ENCODE measurements at regions not wholly inside any gene's neighbourhood (a gene's known extent, or its start where the extent isn't known, plus 50 kb on each side); places are given as distances from the start of the nearest gene placed in this dataset.
"Not testable (repeated sequence)": the region's sequence is repeated elsewhere in the genome, so short reads cannot be mapped to it uniquely, and the experiment has no call there.

DNA sequence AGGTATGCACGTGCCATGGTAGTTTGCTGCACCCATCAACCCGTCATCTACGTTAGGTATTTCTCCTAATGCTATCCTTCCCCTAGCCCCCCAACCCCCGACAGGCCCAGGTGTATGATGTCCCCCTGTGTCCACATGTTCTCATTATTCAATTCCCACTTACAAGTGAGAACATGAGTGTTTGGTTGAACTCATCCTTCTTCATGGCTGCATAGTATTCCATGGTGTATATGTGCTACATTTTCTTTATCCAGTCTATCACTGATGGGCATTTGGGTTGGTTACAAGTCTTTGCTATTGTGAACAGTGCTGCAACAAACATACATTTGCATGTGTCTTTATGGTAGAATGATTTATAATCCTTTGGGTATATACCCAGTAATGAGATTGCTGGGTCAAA lies 130.5 kb upstream of the SRSF6 start:
- POLR2A ChIA-PET, H3K4me1 Mint-ChIP-seq, ATAC-seq, H3K36me3 Mint-ChIP-seq, H3K4me3 Mint-ChIP-seq, H3K27ac Mint-ChIP-seq, DNase-seq: not testable (repeated sequence)
- Mint-ChIP-seq H3K9me3 (peaks cover 0 to 11% (median 8%) of the 10 kb centered on the region in 9 donors), H3K27me3 (peaks cover 0 to 45% (median 12%) of the 10 kb centered on the region in 5 donors)

DNA sequence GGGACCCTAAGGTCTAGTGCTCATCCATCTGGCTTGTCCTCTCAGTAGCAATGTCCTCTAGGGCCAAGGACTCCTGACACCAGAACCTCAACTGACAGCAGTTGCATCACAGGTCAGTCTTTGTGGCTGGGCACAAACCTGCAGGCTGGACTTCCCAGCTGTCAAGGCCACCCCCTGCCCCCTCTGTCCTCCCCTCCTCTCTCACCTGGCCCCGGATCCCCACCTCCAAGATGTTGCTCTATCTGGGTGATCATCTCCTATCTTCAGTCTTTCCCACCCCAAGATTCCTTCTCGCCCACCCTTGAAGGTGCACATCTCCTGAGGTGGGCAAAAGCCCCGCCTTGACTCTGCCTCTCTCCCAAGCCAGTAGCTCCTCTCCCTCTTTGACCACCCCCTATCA lies 131.8 kb upstream of the SRSF6 start:
- DNase-seq (no peak), ATAC-seq (no peak)
- POLR2A ChIA-PET: no interaction called here
- no peak overlapping the region for H3K27ac Mint-ChIP-seq
- H3K4me1 Mint-ChIP-seq: peaks cover 0 to 5% (median 0%) of the 10 kb centered on the region in 4 donors
- no peaks in the 10 kb centered on the region for H3K36me3 Mint-ChIP-seq
- no peak overlapping the region for H3K4me3 Mint-ChIP-seq
- H3K27me3 Mint-ChIP-seq: peaks cover 0 to 45% (median 12%) of the 10 kb centered on the region in 5 donors
- peaks cover 0 to 4% (median 0%) of the 10 kb centered on the region in 9 donors for H3K9me3 Mint-ChIP-seq

DNA sequence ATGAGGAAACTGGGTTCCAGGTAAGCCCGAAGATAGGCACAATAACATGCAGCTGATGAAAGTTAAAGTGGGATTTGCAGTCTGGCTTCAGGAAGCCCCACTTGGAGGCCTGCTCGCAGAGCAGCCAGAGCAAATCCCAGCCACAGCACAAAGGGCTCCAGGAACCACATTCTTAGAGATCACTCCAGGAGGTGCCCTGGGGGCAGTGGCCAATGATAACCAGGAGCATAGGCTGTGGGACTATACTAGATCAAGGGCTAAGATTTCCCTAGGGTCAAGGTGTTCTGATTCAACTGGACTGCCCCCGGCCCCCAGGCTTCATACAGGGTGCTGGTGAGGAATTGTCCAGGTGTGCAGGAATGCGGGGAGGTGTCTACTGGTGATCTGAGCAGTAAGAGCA lies 133.9 kb upstream of the PTPRT start:
- DNase-seq: no peak
- no peak overlapping the region for H3K27ac Mint-ChIP-seq
- H3K4me3 Mint-ChIP-seq: no peak overlapping the region
- POLR2A ChIA-PET: no interaction called here
- H3K27me3 Mint-ChIP-seq: peaks cover 0 to 39% (median 15%) of the 10 kb centered on the region in 5 donors
- peaks cover 0 to 3% (median 0%) of the 10 kb centered on the region in 9 donors for H3K9me3 Mint-ChIP-seq
- H3K4me1 Mint-ChIP-seq: peaks cover 0 to 5% (median 0%) of the 10 kb centered on the region in 4 donors
- no peaks in the 10 kb centered on the region for H3K36me3 Mint-ChIP-seq
- ATAC-seq: no peak

DNA sequence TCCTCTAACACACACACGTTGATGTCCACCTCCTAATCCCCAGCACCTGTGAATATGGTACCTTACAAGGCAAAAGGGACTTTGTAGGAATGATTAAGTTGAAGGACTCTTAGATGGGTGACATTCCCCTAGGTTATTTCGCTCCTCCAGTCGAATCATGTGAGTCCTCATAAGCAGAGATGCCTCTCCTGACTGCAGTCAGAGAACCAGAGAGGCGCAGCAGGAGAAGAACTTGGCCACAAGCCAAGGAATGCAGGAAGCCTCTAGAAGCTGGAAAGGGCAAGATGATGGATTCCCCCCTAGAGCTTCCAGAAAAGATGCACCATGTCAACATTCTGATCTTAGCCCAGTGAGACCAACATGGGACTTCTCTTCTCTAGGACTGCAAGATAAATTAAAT lies 133.1 kb upstream of the PTPRT start:
- Mint-ChIP-seq H3K4me3 (no peak overlapping the region), H3K4me1 (peaks cover 0 to 5% (median 0%) of the 10 kb centered on the region in 4 donors), H3K27me3 (peaks cover 0 to 45% (median 15%) of the 10 kb centered on the region in 5 donors), H3K36me3 (no peaks in the 10 kb centered on the region), H3K9me3 (peaks cover 0 to 3% (median 0%) of the 10 kb centered on the region in 9 donors), H3K27ac (no peak overlapping the region)
- POLR2A ChIA-PET: no interaction called here
- ATAC-seq: no peak
- no peak for DNase-seq

DNA sequence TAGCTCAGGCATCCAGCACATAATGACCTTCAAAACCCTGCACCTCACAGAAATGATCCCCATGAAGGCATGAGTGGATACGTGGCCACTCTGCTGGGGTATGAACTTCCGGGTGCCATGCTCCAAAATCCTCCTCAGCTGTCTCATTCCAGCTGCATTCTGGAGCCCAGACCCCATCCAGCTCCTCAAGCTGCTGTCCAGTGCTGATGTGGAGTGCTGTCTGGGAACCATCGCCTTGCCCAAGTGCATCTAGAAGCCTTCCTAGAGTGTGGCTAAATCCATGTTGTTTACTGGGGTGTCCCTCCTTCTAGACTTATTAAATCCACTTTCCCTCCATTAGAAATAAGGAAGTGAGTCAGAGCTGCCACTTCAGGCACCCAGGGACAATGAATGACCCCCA lies 130.8 kb upstream of the PTPRT start:
- no peak overlapping the region for H3K4me3 Mint-ChIP-seq
- no peaks in the 10 kb centered on the region for H3K9me3 Mint-ChIP-seq

DNA sequence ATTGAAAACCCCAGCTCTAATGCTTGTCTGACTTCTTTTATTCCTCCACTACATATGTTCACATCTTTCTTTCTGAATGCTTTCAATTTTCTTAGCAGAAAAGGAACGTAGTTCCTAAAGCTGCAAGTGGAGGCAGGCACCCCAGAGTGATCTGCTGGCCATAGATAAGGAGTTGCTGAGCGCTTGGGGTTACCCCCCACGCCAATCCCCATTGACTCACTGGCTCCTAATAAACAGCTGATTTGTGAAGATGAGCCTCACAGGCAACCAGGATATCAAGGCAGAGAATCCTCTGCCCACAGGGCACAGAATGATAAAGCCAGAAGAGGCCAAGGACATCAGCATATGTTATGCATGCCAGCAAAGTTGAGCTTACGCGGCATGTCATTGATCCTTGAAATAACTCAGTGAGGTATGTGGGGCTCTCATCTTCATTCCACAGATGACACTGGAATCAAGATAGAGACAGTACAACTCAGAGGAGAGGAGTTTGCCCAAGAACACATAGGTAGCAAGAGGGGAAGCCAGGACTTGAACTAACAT lies 129.1 kb upstream of the PTPRT start:
- no peaks in the 10 kb centered on the region for H3K36me3 Mint-ChIP-seq
- no peaks in the 10 kb centered on the region for H3K4me1 Mint-ChIP-seq
- POLR2A ChIA-PET: no interaction called here
- no peak overlapping the region for H3K27ac Mint-ChIP-seq
- H3K27me3 Mint-ChIP-seq: peaks cover 0 to 22% (median 3%) of the 10 kb centered on the region in 5 donors
- no peak for DNase-seq
- H3K4me3 Mint-ChIP-seq: no peak overlapping the region
- no peaks in the 10 kb centered on the region for H3K9me3 Mint-ChIP-seq
- no peak for ATAC-seq

More for the DNA sequence above, 130.8 kb upstream of the PTPRT start:
- H3K27me3 Mint-ChIP-seq: peaks cover 0 to 32% (median 3%) of the 10 kb centered on the region in 5 donors
- POLR2A ChIA-PET: no interaction called here
- no peaks in the 10 kb centered on the region for H3K36me3 Mint-ChIP-seq
- ATAC-seq (no peak), DNase-seq (no peak)
- H3K27ac Mint-ChIP-seq: no peak overlapping the region
- peaks cover 0 to 2% (median 0%) of the 10 kb centered on the region in 4 donors for H3K4me1 Mint-ChIP-seq

DNA sequence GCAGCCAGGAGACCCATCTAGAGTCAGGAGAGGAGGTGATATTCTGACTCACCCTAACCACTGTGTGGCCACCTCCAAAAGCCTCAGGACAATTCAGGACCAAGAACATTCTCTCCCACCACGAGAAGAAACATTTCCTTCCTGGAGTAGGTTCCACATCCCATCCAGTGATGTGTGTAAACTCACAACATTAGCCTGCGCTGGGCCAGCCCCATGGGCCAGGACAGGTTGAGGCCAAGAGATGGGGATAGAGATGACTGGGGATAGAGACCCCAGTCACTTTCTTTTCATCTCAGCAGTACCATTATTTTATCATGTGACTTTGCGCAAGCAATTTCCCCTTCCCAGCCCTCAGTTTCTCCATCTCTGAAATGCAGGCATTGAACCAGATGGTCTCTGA lies 126.6 kb upstream of the PTPRT start:
- no peak overlapping the region for H3K4me3 Mint-ChIP-seq
- no peaks in the 10 kb centered on the region for H3K4me1 Mint-ChIP-seq
- peaks cover 0 to 14% (median 6%) of the 10 kb centered on the region in 5 donors for H3K27me3 Mint-ChIP-seq
- no peak overlapping the region for H3K27ac Mint-ChIP-seq
- no peaks in the 10 kb centered on the region for H3K9me3 Mint-ChIP-seq
- POLR2A ChIA-PET: no interaction called here
- ATAC-seq (no peak), DNase-seq (no peak)
- no peaks in the 10 kb centered on the region for H3K36me3 Mint-ChIP-seq

DNA sequence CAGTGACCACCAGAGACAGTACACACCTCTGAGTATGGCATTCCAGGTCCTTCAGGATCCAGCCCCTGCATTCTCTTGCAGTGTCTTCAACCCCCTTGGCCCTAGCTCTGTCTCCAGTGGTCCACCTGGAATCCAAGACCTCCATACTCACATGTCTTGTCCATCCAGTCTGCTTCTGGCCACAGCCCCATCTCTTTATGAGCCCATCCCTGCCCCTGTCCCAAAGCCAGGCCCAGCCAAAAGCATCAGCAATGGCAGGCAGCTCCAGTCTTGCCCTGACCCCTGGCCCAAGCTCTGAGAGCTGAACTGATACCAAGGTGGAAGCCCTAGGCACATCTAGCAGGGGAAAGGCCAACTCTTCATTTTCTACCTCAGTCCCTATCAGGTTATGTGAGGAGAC lies 119.6 kb upstream of the PTPRT start:
- Mint-ChIP-seq H3K4me3 (no peak overlapping the region), H3K4me1 (no peaks in the 10 kb centered on the region), H3K36me3 (peaks cover 0 to 4% (median 0%) of the 10 kb centered on the region in 3 donors), H3K9me3 (peaks cover 0 to 12% (median 4%) of the 10 kb centered on the region in 9 donors), H3K27me3 (peaks cover 2 to 9% (median 4%) of the 10 kb centered on the region in 5 donors), H3K27ac (no peak overlapping the region)
- ATAC-seq (no peak), DNase-seq (no peak)
- POLR2A ChIA-PET: no interaction called here

DNA sequence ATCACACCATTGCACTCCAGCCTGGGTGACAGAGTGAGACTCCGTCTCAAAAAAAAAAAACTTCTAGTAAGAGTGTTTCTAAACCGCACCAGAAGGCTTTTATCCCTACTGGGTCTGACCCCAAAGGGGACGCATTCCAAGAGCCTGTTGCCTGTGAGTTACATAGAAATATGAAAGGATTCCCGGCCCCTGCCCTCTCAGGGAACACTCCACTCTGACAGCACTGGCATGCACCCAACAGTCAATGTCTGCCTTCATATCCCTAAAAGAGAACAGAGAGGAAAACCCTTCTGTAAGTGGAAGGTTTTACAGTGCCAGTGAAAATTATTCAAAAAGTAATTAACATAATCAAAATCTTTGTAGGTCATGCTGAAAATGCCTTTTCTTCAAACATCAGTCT lies 117.1 kb upstream of the PTPRT start:
- H3K9me3 Mint-ChIP-seq: peaks cover 0 to 12% (median 4%) of the 10 kb centered on the region in 9 donors
- no peak for ATAC-seq
- no peaks in the 10 kb centered on the region for H3K4me1 Mint-ChIP-seq
- no peak for DNase-seq
- POLR2A ChIA-PET: no interaction called here
- peaks cover 2 to 26% (median 8%) of the 10 kb centered on the region in 5 donors for H3K27me3 Mint-ChIP-seq
- peaks cover 0 to 4% (median 0%) of the 10 kb centered on the region in 3 donors for H3K36me3 Mint-ChIP-seq
- no peak overlapping the region for H3K27ac Mint-ChIP-seq
- no peak overlapping the region for H3K4me3 Mint-ChIP-seq

DNA sequence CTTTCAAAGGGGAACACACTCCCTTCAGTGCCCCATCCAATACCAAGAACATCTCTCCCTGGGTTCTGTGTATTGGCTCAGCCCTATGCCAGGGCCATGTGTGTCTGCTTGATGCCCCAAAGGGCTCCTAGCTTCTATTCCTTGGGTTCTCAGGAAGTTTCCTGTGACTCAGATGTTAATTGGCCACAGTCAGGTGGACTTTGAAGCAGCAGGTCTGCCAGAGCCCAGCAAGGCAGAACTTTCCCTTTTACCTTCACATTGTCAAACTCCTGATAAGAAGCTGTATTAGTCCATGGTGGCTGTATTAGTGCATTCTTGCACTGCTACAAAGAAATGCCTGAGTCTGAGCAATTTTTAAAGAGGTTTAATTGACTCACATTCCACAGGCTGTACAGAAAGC lies 116.0 kb upstream of the PTPRT start:
- H3K9me3 Mint-ChIP-seq: peaks cover 0 to 12% (median 4%) of the 10 kb centered on the region in 9 donors
- no peaks in the 10 kb centered on the region for H3K4me1 Mint-ChIP-seq
- H3K4me3 Mint-ChIP-seq: no peak overlapping the region
- POLR2A ChIA-PET: no interaction called here
- no peak overlapping the region for H3K27ac Mint-ChIP-seq
- ATAC-seq (no peak), DNase-seq (no peak)
- peaks cover 2 to 31% (median 8%) of the 10 kb centered on the region in 5 donors for H3K27me3 Mint-ChIP-seq
- peaks cover 0 to 4% (median 0%) of the 10 kb centered on the region in 3 donors for H3K36me3 Mint-ChIP-seq

DNA sequence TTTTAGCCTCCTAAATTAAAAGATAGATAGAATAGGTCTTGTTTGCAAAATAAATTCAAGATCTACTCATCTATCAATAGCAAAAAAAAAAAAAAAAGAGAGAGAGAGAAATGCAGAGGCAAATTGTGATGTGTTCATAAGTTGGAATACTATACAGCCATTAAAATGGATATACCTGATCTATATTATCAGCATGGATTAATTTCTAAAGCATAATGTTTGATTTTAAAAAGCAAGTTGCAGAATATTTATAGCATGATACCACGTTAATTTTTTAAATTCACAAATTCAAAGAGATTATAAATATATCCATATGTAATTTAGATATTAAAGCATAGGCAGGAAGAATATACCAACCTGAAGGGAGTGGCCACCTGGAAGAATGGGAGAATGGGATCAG lies 114.9 kb upstream of the PTPRT start:
- POLR2A ChIA-PET: no interaction called here
- H3K36me3 Mint-ChIP-seq: peaks cover 0 to 4% (median 0%) of the 10 kb centered on the region in 3 donors
- peaks cover 0 to 11% (median 3%) of the 10 kb centered on the region in 9 donors for H3K9me3 Mint-ChIP-seq
- no peak for ATAC-seq
- peaks cover 2 to 31% (median 9%) of the 10 kb centered on the region in 5 donors for H3K27me3 Mint-ChIP-seq
- no peaks in the 10 kb centered on the region for H3K4me1 Mint-ChIP-seq
- H3K27ac Mint-ChIP-seq: no peak overlapping the region
- no peak overlapping the region for H3K4me3 Mint-ChIP-seq
- DNase-seq: no peak

DNA sequence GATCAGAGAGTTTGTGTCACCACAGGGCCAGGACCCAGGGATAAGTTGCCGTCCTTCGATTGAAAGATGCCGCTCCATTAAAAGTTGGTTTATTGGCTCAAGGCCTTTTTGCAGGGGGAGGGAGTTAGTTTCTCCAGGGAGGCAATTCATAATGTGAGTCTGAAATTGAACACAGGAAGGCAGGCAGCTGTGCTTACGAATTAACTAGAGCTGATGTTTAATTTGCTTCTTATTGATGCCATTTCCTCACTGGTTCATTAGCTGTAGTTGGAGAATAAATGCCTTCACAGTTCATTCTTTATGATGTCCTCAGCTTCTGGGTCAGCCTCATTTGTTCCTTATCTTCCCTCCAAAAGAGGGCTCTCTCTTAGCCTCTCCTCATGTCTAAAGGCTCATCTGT lies 113.2 kb upstream of the PTPRT start:
- Mint-ChIP-seq H3K9me3 (peaks cover 0 to 4% (median 0%) of the 10 kb centered on the region in 9 donors), H3K27me3 (peaks cover 2 to 31% (median 11%) of the 10 kb centered on the region in 5 donors), H3K27ac (no peak overlapping the region), H3K4me3 (no peak overlapping the region), H3K4me1 (no peaks in the 10 kb centered on the region), H3K36me3 (no peaks in the 10 kb centered on the region)
- POLR2A ChIA-PET: no interaction called here
- ATAC-seq (no peak), DNase-seq (no peak)

DNA sequence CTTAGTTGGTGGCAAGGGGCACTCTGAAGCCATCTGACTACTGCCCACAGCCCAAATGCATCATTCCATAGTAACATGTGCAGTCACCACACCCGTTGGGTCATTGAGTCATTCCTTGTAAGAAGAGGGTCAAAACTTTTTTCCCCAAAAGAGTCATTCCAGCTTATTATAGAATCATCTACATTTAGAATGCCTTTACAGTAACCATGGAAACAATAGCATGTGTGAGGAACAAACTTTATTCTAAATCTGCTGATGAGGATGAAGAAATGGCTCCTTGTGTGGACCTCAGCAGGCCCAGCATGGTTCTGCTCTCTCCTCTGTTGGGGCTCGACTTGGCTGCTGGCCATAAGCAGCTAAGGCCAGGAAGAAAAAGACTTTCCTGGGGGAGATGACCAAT lies 111.2 kb upstream of the PTPRT start:
- Mint-ChIP-seq H3K36me3 (no peaks in the 10 kb centered on the region), H3K27ac (no peak overlapping the region), H3K27me3 (peaks cover 2 to 31% (median 12%) of the 10 kb centered on the region in 5 donors), H3K4me1 (no peaks in the 10 kb centered on the region), H3K4me3 (no peak overlapping the region), H3K9me3 (peaks cover 0 to 10% (median 0%) of the 10 kb centered on the region in 9 donors)
- POLR2A ChIA-PET: no interaction called here
- no peak for ATAC-seq
- DNase-seq: no peak

DNA sequence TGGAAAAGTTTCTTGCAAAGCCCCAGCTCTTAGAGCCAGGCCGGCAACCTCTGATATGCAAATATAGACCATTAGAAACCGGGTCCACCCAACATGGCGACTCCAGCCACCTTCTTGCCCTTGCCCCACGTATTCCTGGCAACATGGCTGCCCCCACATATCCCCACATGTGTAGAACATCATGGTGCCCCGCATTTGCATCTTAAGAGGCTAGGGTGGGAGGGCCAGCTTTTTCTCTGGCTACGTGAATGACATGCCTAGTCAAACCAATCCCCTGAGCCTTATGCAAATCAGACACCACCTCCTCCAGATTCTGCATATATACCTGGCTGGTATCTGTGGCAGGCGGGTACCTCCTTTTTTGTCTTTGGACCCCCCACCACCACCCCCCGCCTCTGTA lies 106.1 kb upstream of the PTPRT start:
- Mint-ChIP-seq H3K4me1 (no peaks in the 10 kb centered on the region), H3K27ac (no peak overlapping the region), H3K9me3 (peaks cover 0 to 12% (median 0%) of the 10 kb centered on the region in 9 donors), H3K4me3 (no peak overlapping the region), H3K36me3 (no peaks in the 10 kb centered on the region), H3K27me3 (peaks cover 0 to 17% (median 5%) of the 10 kb centered on the region in 5 donors)
- DNase-seq (no peak), ATAC-seq (no peak)
- POLR2A ChIA-PET: no interaction called here

All from naive thymus-derived CD8-positive, alpha-beta T cell (primary cell).